ENCODE measurements at regions not wholly inside any gene's neighbourhood (a gene's known extent, or its start where the extent isn't known, plus 50 kb on each side); places are given as distances from the start of the nearest gene placed in this dataset.
"Not testable (repeated sequence)": the region's sequence is repeated elsewhere in the genome, so short reads cannot be mapped to it uniquely, and the experiment has no call there.

GRCh38 chr12:5276327-5276880 is 155.5 kb upstream of the NTF3 start:
- ATAC-seq (ENCODE audit: poor library complexity) (no peak), DNase-seq (no peak)
- intact Hi-C loops (cut with DNase I) = no loop called here

- intact Hi-C loops (cut with DNase I) = no loop called here
- DNase-seq (no peak), ATAC-seq (ENCODE audit: poor library complexity) (no peak)
These were observed 151.8 kb upstream of the NTF3 start for GRCh38 chr12:5280086-5280485.

GRCh38 chr12:5290368-5290767 is 141.5 kb upstream of the NTF3 start:
- ATAC-seq (ENCODE audit: poor library complexity); intact Hi-C loops (cut with DNase I); DNase-seq: not testable (repeated sequence)

GRCh38 chr12:5292651-5293050 is 139.3 kb upstream of the NTF3 start:
- intact Hi-C loops (cut with DNase I) = no loop called here
- DNase-seq (no peak), ATAC-seq (ENCODE audit: poor library complexity) (no peak)

- ATAC-seq (ENCODE audit: poor library complexity) (no peak), DNase-seq (no peak)
- intact Hi-C loops (cut with DNase I) = no loop called here
These were observed 138.1 kb upstream of the NTF3 start for GRCh38 chr12:5293773-5294172.

GRCh38 chr12:5294274-5295070 is 137.4 kb upstream of the NTF3 start:
- DNase-seq (no peak), ATAC-seq (ENCODE audit: poor library complexity) (no peak)
- intact Hi-C loops (cut with DNase I) = no loop called here

GRCh38 chr12:5295151-5295550 is 136.8 kb upstream of the NTF3 start:
- ATAC-seq (ENCODE audit: poor library complexity) = no peak
- no peak for DNase-seq
- intact Hi-C loops (cut with DNase I) = no loop called here

GRCh38 chr12:5295996-5296395 is 135.9 kb upstream of the NTF3 start:
- no peak for ATAC-seq (ENCODE audit: poor library complexity)
- intact Hi-C loops (cut with DNase I) = no loop called here
- no peak for DNase-seq

- intact Hi-C loops (cut with DNase I) = no loop called here
- no peak for ATAC-seq (ENCODE audit: poor library complexity)
- DNase-seq = no peak
These were observed 130.4 kb upstream of the NTF3 start for GRCh38 chr12:5301539-5301938.

GRCh38 chr12:5305425-5305824 is 126.5 kb upstream of the NTF3 start:
- DNase-seq = no peak
- intact Hi-C loops (cut with DNase I) = no loop called here
- ATAC-seq (ENCODE audit: poor library complexity) = no peak

GRCh38 chr12:5305886-5306545 is 125.9 kb upstream of the NTF3 start:
- ATAC-seq (ENCODE audit: poor library complexity) (no peak), DNase-seq (no peak)
- intact Hi-C loops (cut with DNase I) = no loop called here

- ATAC-seq (ENCODE audit: poor library complexity) (no peak), DNase-seq (no peak)
- intact Hi-C loops (cut with DNase I) = no loop called here
These were observed 124.8 kb upstream of the NTF3 start for GRCh38 chr12:5307065-5307464.

GRCh38 chr12:5308216-5308615 is 123.7 kb upstream of the NTF3 start:
- ATAC-seq (ENCODE audit: poor library complexity) (no peak), DNase-seq (no peak)
- intact Hi-C loops (cut with DNase I) = no loop called here

GRCh38 chr12:5308996-5309395 is 122.9 kb upstream of the NTF3 start:
- DNase-seq (no peak), ATAC-seq (ENCODE audit: poor library complexity) (no peak)
- intact Hi-C loops (cut with DNase I) = no loop called here

- intact Hi-C loops (cut with DNase I) = no loop called here
- ATAC-seq (ENCODE audit: poor library complexity) (no peak), DNase-seq (peak; percentile 45)
These were observed 122.3 kb upstream of the NTF3 start for GRCh38 chr12:5309654-5310053.

GRCh38 chr12:5310151-5310550 is 121.8 kb upstream of the NTF3 start:
- DNase-seq (no peak), ATAC-seq (ENCODE audit: poor library complexity) (no peak)
- intact Hi-C loops (cut with DNase I) = no loop called here

- intact Hi-C loops (cut with DNase I) = no loop called here
- DNase-seq = no peak
- no peak for ATAC-seq (ENCODE audit: poor library complexity)
These were observed 114.4 kb upstream of the NTF3 start for GRCh38 chr12:5317556-5317955.

- DNase-seq (no peak), ATAC-seq (ENCODE audit: poor library complexity) (no peak)
- intact Hi-C loops (cut with DNase I) = no loop called here
These were observed 113.0 kb upstream of the NTF3 start for GRCh38 chr12:5318874-5319273.

GRCh38 chr12:5328669-5329517 is 103.0 kb upstream of the NTF3 start:
- intact Hi-C loops (cut with DNase I) = no loop called here
- no peak for ATAC-seq (ENCODE audit: poor library complexity)
- no peak for DNase-seq
